Spleen (tissue), 11 donors: ENCODE measurements at regions not wholly inside any gene's neighbourhood (a gene's known extent, or its start where the extent isn't known, plus 50 kb on each side); places are given as distances from the start of the nearest gene placed in this dataset.

ENCODE experiments used
- DNase-seq: peaks from one replicate; pipeline ENCODE4 v3.0.0-alpha.2; 2020
- H3K27ac ChIP-seq, 8 donors: fragments of 200-600 bp; sonication (generic) in 7 of 8; 1 replicate in 4 of 8; 2 replicates in 4 of 8; pipeline versions ENCODE4 v1.5.0 to v1.8.0; 2016 to 2021; ENCODE audit warnings: inconsistent platforms in 4 of 8, mild to moderate bottlenecking in 4 of 8, moderate library complexity in 1 of 8
- H3K27me3 ChIP-seq, 7 donors: fragments of 200-600 bp; sonication (generic) in 6 of 7; replicated peaks in 1 of 7; 1 replicate in 4 of 7; 2 replicates in 3 of 7; pipeline versions ENCODE4 v1.5.0 to v1.8.0; 2016 to 2021; ENCODE audit warnings: inconsistent platforms in 3 of 7, mild to moderate bottlenecking in 1 of 7
- H3K36me3 ChIP-seq, 6 donors: fragments of 200-600 bp; sonication (generic) in 5 of 6; 1 replicate in 4 of 6; 2 replicates in 2 of 6; pipeline versions ENCODE4 v1.5.0 to v1.8.0; 2016 to 2021; ENCODE audit warnings: inconsistent platforms in 2 of 6
- H3K4me1 ChIP-seq, 6 donors: fragments of 200-600 bp; sonication (generic) in 5 of 6; 1 replicate in 3 of 6; 2 replicates in 3 of 6; pipeline versions ENCODE4 v1.5.0 to v1.8.0; 2016 to 2021; ENCODE audit warnings: inconsistent platforms in 3 of 6
- H3K4me3 ChIP-seq, 8 donors: fragments of 200-600 bp; sonication (generic) in 7 of 8; 1 replicate in 4 of 8; 2 replicates in 4 of 8; pipeline versions ENCODE4 v1.5.0 to v1.8.0; 2016 to 2021; ENCODE audit warnings: inconsistent platforms in 4 of 8, mild to moderate bottlenecking in 4 of 8, moderate library complexity in 2 of 8
- H3K9me3 ChIP-seq, 8 donors: fragments of 200-600 bp; sonication (generic) in 7 of 8; 1 replicate in 4 of 8; 2 replicates in 4 of 8; pipeline versions ENCODE4 v1.5.0 to v1.8.0; 2016 to 2021; ENCODE audit warnings: inconsistent platforms in 4 of 8
- CTCF ChIP-seq, 11 experiments: fragments of 200-600 bp in 7 of 11; fragments of 450-650 bp in 4 of 11; sonication (generic) in 4 of 11; IDR thresholded peaks in 8 of 11; conservative IDR thresholded peaks in 3 of 11; 1 replicate in 7 of 11; 2 replicates in 4 of 11; pipeline versions ENCODE4 v1.4.0 to v1.8.0; 2016 to 2021; ENCODE audit warnings: antibody characterized with exemption in 11 of 11, inconsistent platforms in 4 of 11, mild to moderate bottlenecking in 1 of 11
- POLR2A ChIP-seq, 3 donors: fragments of 450-650 bp; IDR thresholded peaks; one replicate each; pipeline ENCODE4 v1.5.1; 2017; ENCODE audit warnings: antibody characterized with exemption in 3 of 3, mild to moderate bottlenecking in 1 of 3
- POLR2AphosphoS5 ChIP-seq, 3 donors: sonication (generic); formaldehyde crosslinking; IDR thresholded peaks; one replicate each; pipeline ENCODE4 v1.5.1; 2017; ENCODE audit warnings: antibody characterized with exemption in 3 of 3
- WGBS, 5 donors: extraction: QIAGEN DNeasy Blood & Tissue Kit in 3 of 5; methylation state at CpG; one replicate each; pipeline versions ENCODE4 v1.1.5 to v1.1.7; 2013 to 2018; 5-methylcytosine and 5-hydroxymethylcytosine counted together
- intact Hi-C: fragments of 100-400 bp; cut with DNase I; formaldehyde crosslinking; loops from one replicate; pipeline ENCODE4 v1.15.0; 2023; ENCODE audit warnings: low total_unique reads
- donor health status: healthy with polysubstance abuse.
- donor health status: DM: no; HTN: no; CAD: no; lungs with moderate emphysema.
- donor health status: DM: no; HTN: no; CAD: no.
- donor health status: Bipolar disorder and iron deficiency.
- donor health status: healthy.
- donor health status: DM: no; HTN: no; CAD: no.
- donor health status: DM: yes; HTN: yes; CAD: no.

GRCh38 chr13:48890391-48890790 is 85.3 kb upstream of the FNDC3A start:
- H3K9me3 ChIP-seq: no peaks in the 10 kb centered on the region
- H3K4me1 ChIP-seq: peaks cover 0 to 11% (median 0%) of the 10 kb centered on the region in 6 donors
- intact Hi-C loops: no loop called here

GRCh38 chr13:48891586-48891985 is 84.1 kb upstream of the FNDC3A start:
- WGBS, 5 donors: 40 to 64% (median 49%) methylated on average over 3 of the region's 3 CpGs
- H3K36me3 ChIP-seq: no peaks in the 10 kb centered on the region
- intact Hi-C loops: no loop called here
- TF ChIP-seq CTCF (IDR thresholded peaks at IDR 0.05 in 8 of 11, conservative IDR thresholded peaks at IDR 0.05 in 3 of 11) (no peak), POLR2AphosphoS5 (IDR thresholded peaks at IDR 0.05) (no peak), POLR2A (IDR thresholded peaks at IDR 0.05) (no peak)
- H3K27ac ChIP-seq: peak overlapping the region in 1 of 8 donors; percentile 28
- no peaks in the 10 kb centered on the region for H3K9me3 ChIP-seq
- H3K4me3 ChIP-seq: no peak overlapping the region
- no peak for DNase-seq
- H3K27me3 ChIP-seq: no peaks in the 10 kb centered on the region
- H3K4me1 ChIP-seq: peaks cover 0 to 11% (median 0%) of the 10 kb centered on the region in 6 donors

More at GRCh38 chr13:48890391-48890790, 85.3 kb upstream of the FNDC3A start:
- no peak for TF ChIP-seq POLR2A (IDR thresholded peaks at IDR 0.05)
- TF ChIP-seq CTCF (IDR thresholded peaks at IDR 0.05 in 8 of 11, conservative IDR thresholded peaks at IDR 0.05 in 3 of 11): no peak
- no peak for DNase-seq
- Histone ChIP-seq H3K4me3 (no peak overlapping the region), H3K27me3 (no peaks in the 10 kb centered on the region), H3K27ac (no peak overlapping the region), H3K36me3 (no peaks in the 10 kb centered on the region)
- 62 to 80% (median 62%) methylated on average over 3 of the region's 3 CpGs for WGBS, 5 donors

GRCh38 chr13:48892053-48892687 is 83.5 kb upstream of the FNDC3A start:
- Histone ChIP-seq H3K4me1 (peaks cover 0 to 11% (median 0%) of the 10 kb centered on the region in 6 donors), H3K36me3 (no peaks in the 10 kb centered on the region), H3K4me3 (no peak overlapping the region), H3K9me3 (no peaks in the 10 kb centered on the region), H3K27ac (peak overlapping the region in 1 of 8 donors; percentile 28), H3K27me3 (no peaks in the 10 kb centered on the region)
- no peak for DNase-seq
- WGBS, 5 donors: 42 to 64% (median 47%) methylated on average over 2 of the region's 2 CpGs
- intact Hi-C loops: no loop called here
- TF ChIP-seq CTCF (IDR thresholded peaks at IDR 0.05 in 8 of 11, conservative IDR thresholded peaks at IDR 0.05 in 3 of 11): no peak
- TF ChIP-seq POLR2A (IDR thresholded peaks at IDR 0.05): no peak
- no peak for TF ChIP-seq POLR2AphosphoS5 (IDR thresholded peaks at IDR 0.05)

- intact Hi-C loops: no loop called here
- 63 to 90% (median 72%) methylated on average over 3 of the region's 3 CpGs for WGBS, 5 donors
Observed at GRCh38 chr13:48892688-48893075, 83.0 kb upstream of the FNDC3A start.

More at GRCh38 chr13:48892688-48893075, 83.0 kb upstream of the FNDC3A start:
- H3K27ac ChIP-seq: no peak overlapping the region
- no peaks in the 10 kb centered on the region for H3K36me3 ChIP-seq
- H3K4me3 ChIP-seq: no peak overlapping the region
- no peak for DNase-seq
- no peaks in the 10 kb centered on the region for H3K27me3 ChIP-seq
- peaks cover 0 to 11% (median 0%) of the 10 kb centered on the region in 6 donors for H3K4me1 ChIP-seq
- no peaks in the 10 kb centered on the region for H3K9me3 ChIP-seq
- TF ChIP-seq POLR2A (IDR thresholded peaks at IDR 0.05) (no peak), POLR2AphosphoS5 (IDR thresholded peaks at IDR 0.05) (no peak), CTCF (IDR thresholded peaks at IDR 0.05 in 8 of 11, conservative IDR thresholded peaks at IDR 0.05 in 3 of 11) (no peak)
